GM11168 (cell line): ENCODE measurements at regions not wholly inside any gene's neighbourhood (a gene's known extent, or its start where the extent isn't known, plus 50 kb on each side); places are given as distances from the start of the nearest gene placed in this dataset.

Experiments used
- in situ Hi-C: fragments of 300-500 bp; cut with MboI; formaldehyde crosslinking; loops from one replicate; pipeline ENCODE4 v1.12.0; 2022; ENCODE audit warnings: low sequenced_read_pairs; ENCODE audit not compliant: unreplicated experiment

- in situ Hi-C loops, result no loop called here
These were observed 270.4 kb downstream of the PTPRU start for GRCh38 chr1:29506678-29507225.

GRCh38 chr1:29505532-29506220, 269.4 kb downstream of the PTPRU start:
- in situ Hi-C loops, result no loop called here

GRCh38 chr1:29504709-29505410, 268.5 kb downstream of the PTPRU start:
- in situ Hi-C loops, result no loop called here

- in situ Hi-C loops, result no loop called here
These were observed 267.9 kb downstream of the PTPRU start for GRCh38 chr1:29504196-29504595.

- in situ Hi-C loops, result no loop called here
These were observed 266.9 kb downstream of the PTPRU start for GRCh38 chr1:29502911-29503840.

- in situ Hi-C loops, result no loop called here
These were observed 266.0 kb downstream of the PTPRU start for GRCh38 chr1:29502225-29502910.

GRCh38 chr1:29501227-29501976, 265.1 kb downstream of the PTPRU start:
- in situ Hi-C loops, result no loop called here

GRCh38 chr1:29500651-29501050, 264.3 kb downstream of the PTPRU start:
- in situ Hi-C loops, result no loop called here

- in situ Hi-C loops, result no loop called here
These were observed 263.7 kb downstream of the PTPRU start for GRCh38 chr1:29500041-29500440.

- in situ Hi-C loops, result no loop called here
These were observed 262.9 kb downstream of the PTPRU start for GRCh38 chr1:29499104-29499650.

GRCh38 chr1:29498126-29499103, 262.1 kb downstream of the PTPRU start:
- in situ Hi-C loops, result no loop called here

- in situ Hi-C loops, result no loop called here
These were observed 261.2 kb downstream of the PTPRU start for GRCh38 chr1:29497395-29498125.

- in situ Hi-C loops, result no loop called here
These were observed 260.4 kb downstream of the PTPRU start for GRCh38 chr1:29496701-29497100.

- in situ Hi-C loops, result no loop called here
These were observed 254.0 kb downstream of the PTPRU start for GRCh38 chr1:29490204-29490934.

- in situ Hi-C loops, result no loop called here
These were observed 253.1 kb downstream of the PTPRU start for GRCh38 chr1:29489471-29489870.

- in situ Hi-C loops, result no loop called here
These were observed 252.5 kb downstream of the PTPRU start for GRCh38 chr1:29488794-29489311.
